WTC11 (cell line): ENCODE measurements at regions not wholly inside any gene's neighbourhood (a gene's known extent, or its start where the extent isn't known, plus 50 kb on each side); places are given as distances from the start of the nearest gene placed in this dataset.

Experiments
- CREB1 ChIP-seq: sonication (generic); formaldehyde crosslinking; IDR thresholded peaks from 2 replicates; pipeline ENCODE4 v1.8.0; 2023; ENCODE audit warnings: mild to moderate bottlenecking, missing genetic modification reagents
- JUN ChIP-seq: sonication (generic); formaldehyde crosslinking; IDR thresholded peaks from 2 replicates; pipeline ENCODE4 v1.8.0; 2023; ENCODE audit warnings: mild to moderate bottlenecking, missing genetic modification reagents
- TEAD1 ChIP-seq: sonication (generic); formaldehyde crosslinking; IDR thresholded peaks from 2 replicates; pipeline ENCODE4 v1.8.0; 2022; ENCODE audit warnings: mild to moderate bottlenecking, missing genetic modification reagents
- ZNF416 ChIP-seq: fragments of 250-450 bp; sonication (Bioruptor Pico); IDR thresholded peaks from 2 replicates; pipeline ENCODE4 v1.9.0; 2021; ENCODE audit warnings: mild to moderate bottlenecking, inconsistent platforms
- ZNF423 ChIP-seq: fragments of 250-450 bp; sonication (Bioruptor Pico); IDR thresholded peaks from 2 replicates; pipeline ENCODE4 v2.1.2; 2022; ENCODE audit warnings: mild to moderate bottlenecking, moderate library complexity
- TF ChIP-seq, protein P1 (sequence below): fragments of 200-600 bp; IDR thresholded peaks from 2 replicates; pipeline ENCODE4 v1.8.0; 2022; ENCODE audit warnings: antibody characterized with exemption
- TF ChIP-seq, protein P2 (sequence below): sonication (generic); formaldehyde crosslinking; IDR thresholded peaks from 2 replicates; pipeline ENCODE4 v1.8.0; 2022; ENCODE audit warnings: mild to moderate bottlenecking, missing genetic modification reagents
- TF ChIP-seq, protein P3 (sequence below): sonication (generic); formaldehyde crosslinking; IDR thresholded peaks from 2 replicates; pipeline ENCODE4 v1.8.1; 2023; ENCODE audit warnings: mild to moderate bottlenecking, missing genetic modification reagents, borderline replicate concordance

DNA sequence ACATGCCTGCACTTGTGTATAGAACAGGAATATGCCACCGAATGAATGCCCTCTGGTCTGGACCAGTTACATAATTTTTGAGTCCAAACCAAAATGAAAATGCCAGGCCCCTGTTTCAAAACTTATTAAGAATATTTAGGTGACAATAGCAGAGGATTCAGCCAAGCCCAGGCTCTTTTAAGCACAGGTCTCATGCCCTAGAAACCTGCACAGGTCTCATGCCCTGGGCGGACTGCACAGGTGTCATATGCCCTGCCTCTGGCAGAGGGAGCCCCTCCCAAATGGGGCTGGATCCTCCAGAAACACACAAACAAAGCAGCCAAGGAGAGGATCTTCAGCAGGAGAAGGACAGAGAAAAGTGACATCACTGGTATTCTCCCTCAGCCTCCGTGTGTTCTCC lies 605.4 kb upstream of the NRP1 start:
- TF ChIP-seq, protein P1, sequence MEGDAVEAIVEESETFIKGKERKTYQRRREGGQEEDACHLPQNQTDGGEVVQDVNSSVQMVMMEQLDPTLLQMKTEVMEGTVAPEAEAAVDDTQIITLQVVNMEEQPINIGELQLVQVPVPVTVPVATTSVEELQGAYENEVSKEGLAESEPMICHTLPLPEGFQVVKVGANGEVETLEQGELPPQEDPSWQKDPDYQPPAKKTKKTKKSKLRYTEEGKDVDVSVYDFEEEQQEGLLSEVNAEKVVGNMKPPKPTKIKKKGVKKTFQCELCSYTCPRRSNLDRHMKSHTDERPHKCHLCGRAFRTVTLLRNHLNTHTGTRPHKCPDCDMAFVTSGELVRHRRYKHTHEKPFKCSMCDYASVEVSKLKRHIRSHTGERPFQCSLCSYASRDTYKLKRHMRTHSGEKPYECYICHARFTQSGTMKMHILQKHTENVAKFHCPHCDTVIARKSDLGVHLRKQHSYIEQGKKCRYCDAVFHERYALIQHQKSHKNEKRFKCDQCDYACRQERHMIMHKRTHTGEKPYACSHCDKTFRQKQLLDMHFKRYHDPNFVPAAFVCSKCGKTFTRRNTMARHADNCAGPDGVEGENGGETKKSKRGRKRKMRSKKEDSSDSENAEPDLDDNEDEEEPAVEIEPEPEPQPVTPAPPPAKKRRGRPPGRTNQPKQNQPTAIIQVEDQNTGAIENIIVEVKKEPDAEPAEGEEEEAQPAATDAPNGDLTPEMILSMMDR, result no peak
- TF ChIP-seq, protein P2, sequence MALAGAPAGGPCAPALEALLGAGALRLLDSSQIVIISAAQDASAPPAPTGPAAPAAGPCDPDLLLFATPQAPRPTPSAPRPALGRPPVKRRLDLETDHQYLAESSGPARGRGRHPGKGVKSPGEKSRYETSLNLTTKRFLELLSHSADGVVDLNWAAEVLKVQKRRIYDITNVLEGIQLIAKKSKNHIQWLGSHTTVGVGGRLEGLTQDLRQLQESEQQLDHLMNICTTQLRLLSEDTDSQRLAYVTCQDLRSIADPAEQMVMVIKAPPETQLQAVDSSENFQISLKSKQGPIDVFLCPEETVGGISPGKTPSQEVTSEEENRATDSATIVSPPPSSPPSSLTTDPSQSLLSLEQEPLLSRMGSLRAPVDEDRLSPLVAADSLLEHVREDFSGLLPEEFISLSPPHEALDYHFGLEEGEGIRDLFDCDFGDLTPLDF, result no peak
- TF ChIP-seq JUN (CRISPR knock-in tag) (no peak), CREB1 (CRISPR knock-in tag) (no peak), ZNF416 (no peak), TEAD1 (no peak), ZNF423 (CRISPR knock-in tag) (no peak)
- TF ChIP-seq, protein P3, sequence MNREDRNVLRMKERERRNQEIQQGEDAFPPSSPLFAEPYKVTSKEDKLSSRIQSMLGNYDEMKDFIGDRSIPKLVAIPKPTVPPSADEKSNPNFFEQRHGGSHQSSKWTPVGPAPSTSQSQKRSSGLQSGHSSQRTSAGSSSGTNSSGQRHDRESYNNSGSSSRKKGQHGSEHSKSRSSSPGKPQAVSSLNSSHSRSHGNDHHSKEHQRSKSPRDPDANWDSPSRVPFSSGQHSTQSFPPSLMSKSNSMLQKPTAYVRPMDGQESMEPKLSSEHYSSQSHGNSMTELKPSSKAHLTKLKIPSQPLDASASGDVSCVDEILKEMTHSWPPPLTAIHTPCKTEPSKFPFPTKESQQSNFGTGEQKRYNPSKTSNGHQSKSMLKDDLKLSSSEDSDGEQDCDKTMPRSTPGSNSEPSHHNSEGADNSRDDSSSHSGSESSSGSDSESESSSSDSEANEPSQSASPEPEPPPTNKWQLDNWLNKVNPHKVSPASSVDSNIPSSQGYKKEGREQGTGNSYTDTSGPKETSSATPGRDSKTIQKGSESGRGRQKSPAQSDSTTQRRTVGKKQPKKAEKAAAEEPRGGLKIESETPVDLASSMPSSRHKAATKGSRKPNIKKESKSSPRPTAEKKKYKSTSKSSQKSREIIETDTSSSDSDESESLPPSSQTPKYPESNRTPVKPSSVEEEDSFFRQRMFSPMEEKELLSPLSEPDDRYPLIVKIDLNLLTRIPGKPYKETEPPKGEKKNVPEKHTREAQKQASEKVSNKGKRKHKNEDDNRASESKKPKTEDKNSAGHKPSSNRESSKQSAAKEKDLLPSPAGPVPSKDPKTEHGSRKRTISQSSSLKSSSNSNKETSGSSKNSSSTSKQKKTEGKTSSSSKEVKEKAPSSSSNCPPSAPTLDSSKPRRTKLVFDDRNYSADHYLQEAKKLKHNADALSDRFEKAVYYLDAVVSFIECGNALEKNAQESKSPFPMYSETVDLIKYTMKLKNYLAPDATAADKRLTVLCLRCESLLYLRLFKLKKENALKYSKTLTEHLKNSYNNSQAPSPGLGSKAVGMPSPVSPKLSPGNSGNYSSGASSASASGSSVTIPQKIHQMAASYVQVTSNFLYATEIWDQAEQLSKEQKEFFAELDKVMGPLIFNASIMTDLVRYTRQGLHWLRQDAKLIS (CRISPR knock-in tag), result no peak
